ENCODE measurements at regions not wholly inside any gene's neighbourhood (a gene's known extent, or its start where the extent isn't known, plus 50 kb on each side); places are given as distances from the start of the nearest gene placed in this dataset.
"Not testable (repeated sequence)": the region's sequence is repeated elsewhere in the genome, so short reads cannot be mapped to it uniquely, and the experiment has no call there.

GRCh38 chr17:64784353-64785010 is 122.4 kb upstream of the SMURF2 start:
- no peak for DNase-seq

- DNase-seq: no peak
Measured at GRCh38 chr17:64783556-64784352, 121.6 kb upstream of the SMURF2 start.

DNA sequence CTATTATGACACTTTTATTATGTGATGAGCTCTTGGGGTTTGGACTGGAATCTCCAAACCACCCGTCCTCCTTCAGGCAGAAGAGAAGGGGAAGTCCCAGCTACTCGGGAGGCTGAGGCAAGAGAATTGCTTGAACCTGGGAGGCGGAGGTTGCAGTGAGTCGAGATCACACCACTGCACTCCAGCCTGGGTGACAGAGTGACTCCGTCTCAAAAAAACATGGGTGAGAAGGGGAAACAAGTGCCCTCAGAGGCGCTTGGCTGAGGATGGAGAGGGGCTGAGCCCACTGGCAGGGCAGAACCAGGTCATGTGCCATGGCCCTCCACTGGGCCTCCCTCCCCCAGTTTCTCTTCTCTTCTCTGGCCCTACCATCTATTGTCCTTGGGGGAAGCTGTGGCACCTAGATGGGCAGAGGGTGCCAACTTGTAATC is 120.9 kb upstream of the SMURF2 start:
- no peak for DNase-seq

- no peak for DNase-seq
Measured at GRCh38 chr17:64781810-64782555, 119.9 kb upstream of the SMURF2 start.

DNA sequence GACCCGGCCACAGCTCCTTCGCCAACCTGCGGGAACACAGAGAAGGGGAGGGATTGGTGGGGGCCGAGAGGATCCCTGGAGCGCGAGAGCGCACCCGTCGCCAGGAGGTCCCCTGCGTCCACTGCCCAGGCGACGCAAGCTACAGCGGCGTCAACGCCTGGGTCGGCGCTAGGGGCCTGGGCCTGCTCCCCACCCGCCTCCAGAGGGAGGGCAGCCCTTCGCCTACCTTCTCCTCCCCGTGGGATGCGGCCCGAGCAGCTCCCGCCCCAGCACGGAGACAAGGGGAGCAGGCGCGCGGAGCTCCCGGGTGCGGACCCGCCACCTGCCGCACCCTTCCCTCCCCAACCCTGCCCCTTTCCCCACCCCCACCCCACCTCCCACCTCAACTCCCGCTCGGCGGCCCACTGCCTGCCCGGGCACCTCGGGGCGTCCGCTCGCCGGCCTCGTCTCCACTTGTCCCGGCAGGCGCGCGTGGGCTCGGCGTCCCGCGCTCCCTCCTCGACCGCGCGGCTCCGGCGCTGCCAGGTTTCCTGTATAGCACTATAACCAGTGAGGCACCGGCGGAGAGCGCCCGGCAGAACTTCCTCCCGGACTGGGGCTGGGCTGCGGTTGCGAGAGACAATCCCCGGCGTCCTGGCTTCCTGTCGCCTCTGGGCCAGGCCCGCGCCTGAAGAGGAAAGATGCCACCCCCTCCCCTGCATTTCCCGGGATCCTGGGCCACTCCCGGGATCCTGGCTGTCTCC is 119.1 kb upstream of the SMURF2 start:
- DNase-seq: no peak

DNA sequence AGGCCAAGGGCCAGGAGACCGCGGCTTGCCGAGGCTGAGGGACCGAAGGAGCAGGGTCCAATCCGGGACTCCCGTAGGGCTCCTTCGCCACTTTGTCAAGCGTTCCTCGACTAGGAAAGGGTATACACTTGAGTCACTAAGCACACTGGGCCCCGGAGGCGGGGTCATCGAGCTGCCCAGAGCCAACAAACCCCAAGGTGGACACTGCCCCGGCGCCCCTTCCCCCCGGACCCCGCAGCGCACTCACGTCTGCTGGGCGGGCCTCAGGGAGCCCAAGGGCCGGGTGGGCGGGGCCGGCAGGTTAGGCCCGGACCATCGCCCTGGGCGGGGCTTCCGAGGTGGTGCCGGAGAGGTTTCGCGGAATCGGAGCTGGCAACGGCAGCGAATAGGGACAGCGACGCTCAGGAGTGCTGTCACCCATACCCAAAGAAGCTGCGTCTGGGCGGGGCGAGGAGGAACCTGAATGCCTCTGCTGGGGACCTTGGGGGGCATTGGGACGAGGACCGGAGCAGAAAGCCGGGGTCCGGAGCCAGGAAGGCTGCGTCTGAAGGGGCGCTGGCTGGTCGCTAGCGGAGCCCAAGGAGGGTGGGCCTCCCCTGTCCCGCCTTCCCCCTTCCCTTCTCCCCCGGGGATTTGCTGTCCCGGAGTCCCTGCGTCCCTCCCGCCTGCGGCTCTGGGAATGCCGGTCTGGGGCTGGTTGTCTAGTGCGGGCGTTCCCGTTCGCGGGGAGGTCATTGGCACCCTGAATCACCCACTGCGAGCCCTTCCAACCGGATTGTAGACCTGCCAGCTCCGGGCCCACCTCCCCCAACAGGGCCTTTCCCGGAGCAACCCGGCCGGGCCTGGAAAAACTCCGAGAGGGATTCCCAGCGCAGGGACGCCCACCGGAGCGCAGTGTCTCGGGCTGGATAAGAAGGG is 118.2 kb upstream of the SMURF2 start:
- peak; percentile 47 for DNase-seq

GRCh38 chr17:64779376-64780095 is 117.4 kb upstream of the SMURF2 start:
- no peak for DNase-seq

GRCh38 chr17:64779098-64779375 is 116.9 kb upstream of the SMURF2 start:
- not testable (repeated sequence) for DNase-seq

- DNase-seq: peak; percentile 38
Measured at GRCh38 chr17:64778240-64779097, 116.4 kb upstream of the SMURF2 start.

DNA sequence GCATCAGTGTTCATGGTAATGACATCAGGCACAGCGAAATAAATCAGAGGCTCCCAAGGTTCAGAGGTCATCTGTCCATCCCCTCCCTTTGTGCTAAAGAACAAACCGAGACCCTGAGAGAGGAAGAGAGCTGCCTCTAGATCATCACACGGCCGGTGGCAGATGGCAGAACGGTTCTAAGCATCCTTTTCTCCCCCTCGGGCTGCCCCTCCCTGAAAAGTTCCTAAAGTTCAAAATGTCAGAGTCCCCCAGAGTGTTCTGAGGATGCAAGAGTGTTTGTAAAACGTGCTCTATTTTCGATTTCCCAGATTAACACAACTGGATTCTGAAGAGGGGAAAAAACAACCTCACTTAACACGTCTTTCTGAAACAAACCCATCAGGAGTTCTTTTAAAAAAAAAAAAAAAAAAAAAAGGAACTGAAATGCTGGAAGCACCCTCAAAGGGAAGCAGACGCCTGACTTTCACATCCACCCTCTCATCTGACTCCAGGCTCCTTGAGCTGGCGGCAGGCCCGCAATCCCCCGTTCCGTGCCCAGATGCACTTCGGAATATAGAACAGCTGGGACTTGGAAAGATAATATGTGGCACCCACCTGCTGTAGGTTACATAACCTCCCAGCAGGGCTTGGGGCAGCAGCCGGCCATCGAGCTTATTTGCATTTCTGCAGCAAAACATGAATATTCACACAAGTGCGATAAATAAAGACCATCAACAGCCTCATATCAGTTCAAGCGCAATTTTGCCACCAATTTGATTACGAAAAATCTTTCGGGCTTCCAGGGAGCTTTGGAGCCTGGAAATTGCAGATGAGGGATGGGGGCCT is 115.5 kb upstream of the SMURF2 start:
- DNase-seq: no peak

DNA sequence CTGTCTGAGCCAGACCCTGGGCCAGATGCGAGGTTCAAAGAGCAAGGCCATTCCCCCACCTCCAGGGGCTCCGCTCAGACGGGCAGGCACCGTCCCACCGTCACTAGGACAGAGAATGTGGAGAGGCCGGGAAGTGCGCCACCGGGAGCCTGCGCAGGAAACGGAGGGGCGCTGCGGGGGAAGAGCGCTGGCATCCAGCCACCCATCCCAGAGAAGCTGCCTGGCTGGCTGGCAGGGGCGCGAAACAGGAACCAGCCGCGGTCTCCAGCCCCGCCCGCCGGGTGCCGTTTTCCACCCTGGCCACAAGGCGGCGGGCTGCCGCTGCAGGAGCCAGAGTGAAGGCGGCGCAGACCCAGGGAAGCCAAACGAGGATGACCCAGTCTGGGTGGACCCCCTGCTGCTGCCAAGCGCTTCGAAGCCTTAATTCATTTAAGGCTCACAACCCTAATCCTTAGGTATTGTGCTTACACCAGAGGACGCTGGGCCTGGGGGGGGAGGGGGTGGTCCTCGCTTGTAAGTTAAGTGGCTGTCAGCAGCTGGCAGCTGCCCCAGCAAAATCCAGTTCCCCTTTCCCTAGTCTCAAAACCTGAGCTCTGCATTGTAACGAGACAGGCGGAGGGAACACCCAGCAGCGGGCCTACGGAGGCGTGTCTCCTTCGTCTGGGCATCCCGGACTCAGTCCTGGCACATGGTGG is 114.8 kb upstream of the SMURF2 start:
- DNase-seq: peak; percentile 79

- DNase-seq: no peak
Measured at GRCh38 chr17:64775701-64776570, 113.8 kb upstream of the SMURF2 start.

DNA sequence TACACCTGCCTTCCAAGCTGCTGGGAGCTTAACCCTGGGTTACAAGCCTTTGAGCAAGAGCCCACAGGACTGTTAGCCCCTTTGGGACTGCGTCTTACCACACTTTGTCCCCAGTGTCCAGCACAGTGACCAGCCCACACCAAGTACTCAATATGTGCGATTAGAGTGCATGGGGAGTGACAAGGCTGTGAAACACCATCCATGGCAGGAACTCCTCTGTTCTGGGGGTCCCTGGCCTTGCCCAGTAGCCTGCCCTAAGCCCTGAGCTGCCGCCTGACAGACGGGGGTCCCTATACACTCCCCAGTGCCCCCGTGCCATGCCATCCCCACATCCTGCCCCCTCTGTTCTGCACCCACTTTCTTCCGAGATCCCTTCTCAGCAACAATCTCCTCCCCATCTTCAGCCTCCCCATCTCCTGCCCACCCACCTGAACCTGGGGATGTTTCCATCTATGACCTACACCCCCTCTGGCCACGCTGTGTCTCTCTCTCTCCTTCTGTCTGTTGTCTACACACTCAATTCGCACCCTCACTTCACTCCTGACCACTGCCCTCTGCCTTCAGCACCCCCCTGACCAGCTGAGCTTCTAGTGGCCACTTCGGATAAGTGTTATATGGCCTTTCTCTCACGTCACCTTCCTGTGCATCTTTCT is 112.9 kb upstream of the SMURF2 start:
- DNase-seq: no peak

- no peak for DNase-seq
Measured at GRCh38 chr17:64773836-64774761, 112.0 kb upstream of the SMURF2 start.

DNA sequence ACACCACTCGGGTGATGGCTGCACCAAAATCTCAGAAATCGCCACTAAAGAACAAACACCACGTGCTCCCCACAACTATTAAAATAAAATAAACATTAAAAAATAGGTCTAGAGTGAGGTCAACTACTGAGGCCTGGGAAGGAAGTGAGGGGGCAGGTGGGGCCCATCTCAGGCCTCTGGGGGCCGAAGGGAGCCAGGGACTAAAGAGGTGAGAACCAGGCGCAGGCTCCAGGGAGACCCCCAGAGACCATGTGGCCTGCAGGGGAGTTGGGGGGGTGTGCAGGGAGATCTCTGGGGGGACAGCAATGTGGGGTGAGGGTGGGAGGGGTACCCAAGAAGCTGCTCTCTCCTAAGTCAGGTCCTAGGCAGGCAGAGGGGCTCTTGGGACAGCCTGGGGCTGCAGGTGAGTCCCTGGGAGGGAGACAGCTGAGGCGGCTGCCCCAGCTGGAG is 111.3 kb upstream of the SMURF2 start:
- no peak for DNase-seq

DNA sequence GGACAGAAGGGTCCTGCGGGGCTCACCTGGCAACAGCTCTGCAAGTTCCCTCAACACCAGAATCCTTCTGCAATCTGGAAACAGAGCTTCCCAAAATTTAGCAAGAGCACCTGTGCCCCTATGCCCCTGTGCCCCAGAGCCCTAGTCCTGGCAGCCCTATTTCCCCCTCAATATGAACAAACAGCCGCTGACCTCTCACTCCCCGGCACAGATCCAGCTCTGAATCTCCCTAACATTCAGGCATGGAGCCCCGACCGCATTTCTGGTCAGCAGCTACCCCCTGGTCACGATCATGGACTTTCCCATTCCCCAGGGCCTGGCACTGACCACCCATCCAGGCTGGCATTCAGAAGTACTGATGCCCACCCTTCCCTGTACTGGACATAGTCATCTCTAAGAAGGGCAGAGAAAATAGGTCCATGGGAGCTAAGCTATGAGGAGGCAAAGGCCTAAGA is 110.8 kb upstream of the SMURF2 start:
- DNase-seq: no peak
